ENCODE measurements at regions not wholly inside any gene's neighbourhood (a gene's known extent, or its start where the extent isn't known, plus 50 kb on each side); places are given as distances from the start of the nearest gene placed in this dataset.

- no peak for DNase-seq (ENCODE audit: low read depth, low spot score)
Observed at GRCh38 chr18:42137693-42138375, 182.8 kb downstream of the PIK3C3 start.

DNA sequence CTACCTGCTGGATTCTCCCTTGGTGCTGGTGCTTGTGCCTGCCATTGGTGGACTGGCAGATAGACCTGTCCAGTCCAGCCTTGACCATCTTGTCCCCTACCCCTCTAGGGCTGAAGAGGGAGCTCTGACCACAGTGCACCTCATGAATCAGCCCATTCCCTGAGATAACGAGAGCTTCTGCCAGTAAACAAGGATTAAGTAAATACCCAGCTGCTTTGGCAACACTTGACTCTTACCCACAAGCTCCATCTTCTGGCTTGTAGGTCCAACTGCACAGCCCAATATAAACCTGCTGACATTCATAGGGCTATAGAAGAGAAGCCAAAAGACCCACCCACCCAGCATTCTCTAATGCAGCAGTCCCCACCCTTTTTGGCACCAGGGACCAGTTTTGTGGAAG is 186.4 kb downstream of the PIK3C3 start:
- DNase-seq (ENCODE audit: low read depth, low spot score), result no peak

DNA sequence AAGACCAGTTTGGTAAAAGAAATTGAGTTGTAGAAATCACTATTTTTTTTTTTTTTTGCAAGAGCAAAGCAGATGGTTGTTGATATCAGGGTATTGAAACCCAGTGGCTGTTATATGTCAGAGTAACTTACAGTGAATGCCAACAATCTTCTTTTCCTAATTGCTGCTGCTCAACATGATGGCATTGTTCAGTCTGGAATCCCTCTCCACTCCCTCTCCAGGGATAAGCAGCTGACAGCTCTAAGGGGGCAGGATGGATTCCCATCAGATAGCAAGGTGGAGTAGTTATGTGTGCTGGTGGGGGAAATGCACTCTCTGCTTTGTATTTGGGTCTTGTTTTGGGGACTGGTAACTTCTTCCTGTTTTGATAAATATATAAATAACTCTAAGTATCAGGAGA is 200.0 kb downstream of the PIK3C3 start:
- DNase-seq (ENCODE audit: low read depth, low spot score), result no peak

DNA sequence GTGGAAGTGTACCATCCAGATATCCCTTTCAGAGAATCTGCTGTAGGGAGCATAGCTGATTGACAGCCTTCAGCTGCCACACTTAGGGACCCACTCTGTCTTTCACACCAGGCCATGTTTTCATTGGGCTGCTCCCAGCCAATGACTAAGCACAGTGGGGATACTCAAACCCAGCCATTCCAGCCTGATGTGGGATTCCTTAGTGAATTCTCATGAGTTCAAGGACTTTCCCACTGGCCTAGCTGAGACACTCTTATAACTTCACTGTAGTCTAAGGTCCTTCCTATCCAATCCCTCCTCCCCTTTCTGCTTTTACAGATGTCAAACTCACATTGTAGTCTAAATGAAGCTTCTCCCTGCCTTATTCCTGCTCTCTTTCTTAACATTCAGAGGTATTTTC is 201.2 kb downstream of the PIK3C3 start:
- DNase-seq (ENCODE audit: low read depth, low spot score), result no peak

DNA sequence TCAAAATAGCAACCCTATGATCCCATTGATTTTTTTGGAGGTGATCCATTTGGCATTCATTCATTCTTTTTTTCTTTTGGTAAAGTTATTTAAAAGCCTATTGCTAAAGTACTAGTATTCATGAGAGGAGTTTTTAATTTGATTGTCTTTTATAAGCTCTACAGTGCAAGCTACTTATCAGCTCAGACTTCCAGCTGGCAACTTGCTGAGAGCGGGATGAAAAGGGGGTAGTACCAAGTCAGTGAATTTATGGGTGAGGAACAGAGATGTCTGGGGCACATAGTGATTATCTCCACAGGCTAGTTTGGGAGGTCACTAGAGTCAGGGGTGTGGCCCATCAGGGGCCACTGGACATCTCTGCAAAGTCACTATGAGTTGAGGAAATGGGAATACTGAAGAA is 202.4 kb downstream of the PIK3C3 start:
- no peak for DNase-seq (ENCODE audit: low read depth, low spot score)

- no peak for DNase-seq (ENCODE audit: low read depth, low spot score)
Observed at GRCh38 chr18:42157878-42158277, 202.8 kb downstream of the PIK3C3 start.

DNA sequence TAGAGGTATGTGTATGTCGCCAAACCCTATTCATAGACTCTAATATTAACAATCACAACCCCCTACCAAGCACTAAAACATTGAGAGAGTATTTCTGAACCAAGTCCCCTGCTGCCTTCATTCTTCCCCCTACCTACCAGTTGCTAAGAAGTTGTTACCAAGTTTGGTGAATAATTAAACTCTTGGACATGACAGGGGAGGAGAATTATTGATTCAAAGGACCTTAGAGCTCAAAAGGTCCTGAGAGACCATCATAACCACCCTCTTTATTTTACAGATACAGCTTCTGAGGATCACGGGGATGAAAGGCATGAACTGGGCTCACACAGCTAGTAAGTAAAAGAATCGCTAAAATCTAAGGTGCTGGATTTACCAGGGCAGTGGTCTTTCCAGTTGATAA is 204.1 kb downstream of the PIK3C3 start:
- DNase-seq (ENCODE audit: low read depth, low spot score), result no peak

GRCh38 chr18:42163321-42163720 is 208.3 kb downstream of the PIK3C3 start:
- DNase-seq (ENCODE audit: low read depth, low spot score), result no peak

- no peak for DNase-seq (ENCODE audit: low read depth, low spot score)
Observed at GRCh38 chr18:42164556-42164955, 209.5 kb downstream of the PIK3C3 start.

GRCh38 chr18:42165922-42166513 is 211.0 kb downstream of the PIK3C3 start:
- no peak for DNase-seq (ENCODE audit: low read depth, low spot score)

DNA sequence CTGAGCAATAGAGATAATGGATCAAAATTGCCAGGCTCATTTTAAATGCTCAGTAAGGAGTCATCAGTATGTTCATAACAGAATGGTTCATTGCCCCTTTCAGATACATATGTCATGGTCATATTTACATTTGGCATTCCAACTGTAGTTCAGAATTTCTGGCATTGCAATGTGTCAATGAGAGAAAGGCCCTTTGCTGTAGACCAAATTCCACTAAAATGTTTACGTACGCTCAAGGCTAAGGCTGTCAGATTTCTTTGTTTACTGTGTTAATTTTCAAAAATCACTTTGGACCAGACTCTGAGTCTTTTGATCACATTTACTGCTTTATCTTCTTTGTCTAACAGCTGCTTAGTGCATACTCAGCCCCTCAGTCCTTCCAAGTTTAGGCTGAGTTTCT is 213.5 kb downstream of the PIK3C3 start:
- DNase-seq (ENCODE audit: low read depth, low spot score), result no peak

DNA sequence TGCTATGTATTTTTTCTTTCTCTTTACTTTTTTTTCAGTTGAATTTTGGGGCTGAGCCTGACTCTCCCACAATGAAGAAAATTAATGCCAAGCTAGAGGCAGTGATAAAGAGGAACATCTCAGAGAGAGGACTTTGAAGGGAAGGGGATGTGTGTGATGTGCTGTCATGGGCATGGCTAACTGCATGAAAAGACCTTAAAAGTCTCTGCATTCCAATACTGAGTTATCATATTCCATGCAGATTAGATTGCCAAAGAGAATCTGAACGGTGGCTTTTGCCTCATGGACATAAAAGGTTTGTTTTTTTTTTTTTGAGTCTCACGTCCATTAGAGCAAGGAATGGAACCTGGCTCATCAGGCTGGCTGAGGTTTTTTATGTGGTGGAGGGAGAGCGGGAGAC is 213.9 kb downstream of the PIK3C3 start:
- no peak for DNase-seq (ENCODE audit: low read depth, low spot score)

- no peak for DNase-seq (ENCODE audit: low read depth, low spot score)
Observed at GRCh38 chr18:42174909-42175308, 219.9 kb downstream of the PIK3C3 start.

GRCh38 chr18:42176599-42176998 is 221.6 kb downstream of the PIK3C3 start:
- no peak for DNase-seq (ENCODE audit: low read depth, low spot score)

DNA sequence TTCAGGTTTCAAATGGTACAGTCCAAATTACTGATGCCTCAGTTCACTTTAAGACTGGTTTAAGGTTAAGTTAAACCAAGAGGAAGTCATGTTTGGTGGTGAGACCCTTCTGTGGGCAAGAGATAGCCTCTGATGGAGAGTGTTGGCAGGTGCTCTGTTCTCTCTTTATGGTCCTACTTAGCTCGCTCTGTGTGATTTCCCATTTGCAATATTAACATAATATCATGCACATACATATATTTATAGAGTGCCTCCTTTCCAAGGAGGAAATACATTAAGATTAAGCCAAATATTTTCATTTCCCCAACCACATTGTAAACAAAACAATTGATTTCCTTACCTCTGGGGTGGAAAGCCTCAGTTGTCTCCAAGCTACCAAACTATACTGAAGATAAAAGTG is 222.4 kb downstream of the PIK3C3 start:
- no peak for DNase-seq (ENCODE audit: low read depth, low spot score)

GRCh38 chr18:42178376-42179080 is 223.5 kb downstream of the PIK3C3 start:
- DNase-seq (ENCODE audit: low read depth, low spot score), result no peak

GRCh38 chr18:42179542-42180121 is 224.6 kb downstream of the PIK3C3 start:
- DNase-seq (ENCODE audit: low read depth, low spot score), result no peak

- no peak for DNase-seq (ENCODE audit: low read depth, low spot score)
Observed at GRCh38 chr18:42181474-42181873, 226.4 kb downstream of the PIK3C3 start.

DNA sequence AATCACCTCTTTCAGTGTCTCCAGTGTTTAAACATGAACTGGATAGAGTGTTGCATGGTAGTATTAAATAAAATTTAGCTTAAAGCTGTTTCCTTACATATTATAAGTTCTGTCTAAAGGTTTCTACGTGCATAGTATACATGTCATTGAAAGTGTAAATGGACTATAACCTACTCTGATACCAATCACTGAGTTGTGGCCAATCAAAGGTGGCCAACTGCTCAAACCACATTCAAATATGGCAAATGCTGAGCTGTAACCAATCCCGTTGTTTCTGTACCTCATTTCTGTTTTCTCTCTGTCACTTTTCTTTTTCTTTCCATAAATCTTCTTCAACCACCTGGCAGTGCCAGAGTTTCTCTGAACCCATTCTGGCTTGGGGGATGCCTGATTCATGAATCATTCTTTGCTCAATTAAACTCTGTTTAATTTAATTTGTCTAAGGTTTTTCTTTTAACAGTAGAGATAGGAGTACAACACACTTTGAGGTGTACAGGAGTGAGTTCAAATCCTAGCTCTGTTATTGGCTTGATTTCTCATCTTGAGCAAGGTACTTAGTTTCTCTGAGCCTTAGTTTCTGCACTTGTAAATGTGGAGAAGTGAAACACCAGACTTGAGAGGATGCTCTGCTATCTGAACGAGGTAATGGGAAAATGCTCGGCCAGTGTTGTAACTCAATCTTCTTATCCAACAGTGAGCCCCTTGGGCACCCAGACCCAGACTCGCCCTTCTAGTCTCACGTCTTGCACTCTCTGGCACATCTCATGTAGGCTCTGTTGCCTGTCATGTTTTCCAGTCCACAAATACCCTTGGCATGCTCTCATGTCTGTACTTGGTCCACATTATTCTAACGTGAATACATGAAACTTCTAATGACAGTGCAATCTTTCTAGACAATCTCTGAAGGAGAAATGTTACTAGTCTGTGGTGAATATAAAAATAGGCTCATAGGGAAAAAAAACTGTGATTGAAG is 228.0 kb downstream of the PIK3C3 start:
- no peak for DNase-seq (ENCODE audit: low read depth, low spot score)

DNA sequence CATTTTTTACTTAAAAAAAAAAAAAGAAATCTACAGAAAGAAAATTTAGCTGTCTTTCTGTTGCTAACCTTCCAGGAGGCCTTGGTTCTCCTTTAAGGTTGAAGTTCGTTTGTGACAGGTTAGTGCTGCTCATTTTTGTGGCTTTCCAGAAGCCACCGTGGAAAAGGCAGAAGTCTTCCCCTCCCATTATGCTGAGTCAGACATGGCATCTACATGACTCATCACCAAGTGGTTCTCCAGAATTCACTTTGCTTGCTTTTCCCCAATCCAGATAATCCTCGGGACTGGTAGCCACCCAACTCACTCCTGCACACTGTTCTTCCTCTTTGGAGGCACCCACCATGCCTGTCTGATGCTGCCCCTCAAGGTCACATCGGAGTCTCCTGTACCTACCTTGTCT is 228.7 kb downstream of the PIK3C3 start:
- no peak for DNase-seq (ENCODE audit: low read depth, low spot score)
